ENCODE measurements at regions not wholly inside any gene's neighbourhood (a gene's known extent, or its start where the extent isn't known, plus 50 kb on each side); places are given as distances from the start of the nearest gene placed in this dataset.

DNA sequence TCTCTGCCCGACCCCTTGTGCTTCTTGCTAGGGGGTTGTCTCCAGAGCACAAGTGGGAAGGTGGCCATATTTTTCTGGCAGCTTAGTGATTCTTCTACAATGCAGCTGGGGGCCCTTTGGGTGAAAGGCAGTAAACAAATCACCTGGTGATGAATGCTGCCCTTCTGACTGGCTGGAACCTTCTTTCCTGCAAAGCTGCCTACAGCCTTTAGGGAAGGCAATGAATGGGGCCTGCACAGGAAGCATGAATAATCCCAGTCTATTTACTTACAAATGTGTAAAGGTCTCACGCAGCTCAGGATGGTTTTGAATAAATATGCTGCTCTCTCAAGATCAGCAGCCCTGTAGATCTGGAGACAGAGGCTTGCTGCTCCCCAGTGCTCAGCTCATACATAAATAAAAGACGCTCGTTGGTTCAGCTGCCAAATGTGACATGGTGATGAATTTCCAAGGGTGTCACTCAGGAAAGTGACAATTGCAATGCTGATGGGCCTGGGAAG, 289.2 kb downstream of the TDRD15 start:
- TF ChIP-seq, protein P1, sequence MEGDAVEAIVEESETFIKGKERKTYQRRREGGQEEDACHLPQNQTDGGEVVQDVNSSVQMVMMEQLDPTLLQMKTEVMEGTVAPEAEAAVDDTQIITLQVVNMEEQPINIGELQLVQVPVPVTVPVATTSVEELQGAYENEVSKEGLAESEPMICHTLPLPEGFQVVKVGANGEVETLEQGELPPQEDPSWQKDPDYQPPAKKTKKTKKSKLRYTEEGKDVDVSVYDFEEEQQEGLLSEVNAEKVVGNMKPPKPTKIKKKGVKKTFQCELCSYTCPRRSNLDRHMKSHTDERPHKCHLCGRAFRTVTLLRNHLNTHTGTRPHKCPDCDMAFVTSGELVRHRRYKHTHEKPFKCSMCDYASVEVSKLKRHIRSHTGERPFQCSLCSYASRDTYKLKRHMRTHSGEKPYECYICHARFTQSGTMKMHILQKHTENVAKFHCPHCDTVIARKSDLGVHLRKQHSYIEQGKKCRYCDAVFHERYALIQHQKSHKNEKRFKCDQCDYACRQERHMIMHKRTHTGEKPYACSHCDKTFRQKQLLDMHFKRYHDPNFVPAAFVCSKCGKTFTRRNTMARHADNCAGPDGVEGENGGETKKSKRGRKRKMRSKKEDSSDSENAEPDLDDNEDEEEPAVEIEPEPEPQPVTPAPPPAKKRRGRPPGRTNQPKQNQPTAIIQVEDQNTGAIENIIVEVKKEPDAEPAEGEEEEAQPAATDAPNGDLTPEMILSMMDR (IDR thresholded peaks at IDR 0.05) = no peak
- TF ChIP-seq POLR2A (IDR thresholded peaks at IDR 0.05) = no peak

Data from heart left ventricle (tissue), 13 donors.